T-helper 1 cell (primary cell): ENCODE measurements at regions not wholly inside any gene's neighbourhood (a gene's known extent, or its start where the extent isn't known, plus 50 kb on each side); places are given as distances from the start of the nearest gene placed in this dataset.
"Not testable (repeated sequence)": the region's sequence is repeated elsewhere in the genome, so short reads cannot be mapped to it uniquely, and the experiment has no call there.

Experiments
- DNase-seq, 5 donors: peaks; one replicate each; pipeline ENCODE4 v3.0.0-alpha.2; 2012 to 2020

- not testable (repeated sequence) for DNase-seq
These were observed 81.6 kb downstream of the TRIM51G start for GRCh38 chr11:48902153-48902450.

- DNase-seq, result not testable (repeated sequence)
These were observed 82.1 kb downstream of the TRIM51G start for GRCh38 chr11:48901381-48902152.

- peak in 1 of 5 donors; percentile 4 for DNase-seq
These were observed 82.9 kb downstream of the TRIM51G start for GRCh38 chr11:48900801-48901181.

GRCh38 chr11:48900131-48900800, 83.4 kb downstream of the TRIM51G start:
- peak in 2 of 5 donors; percentile 4 to 11 for DNase-seq

- no peak for DNase-seq
These were observed 103.7 kb downstream of the TRIM51G start for GRCh38 chr11:48880021-48880441.

- DNase-seq, result no peak
These were observed 104.4 kb downstream of the TRIM51G start for GRCh38 chr11:48879256-48879655.
